B cell (primary cell): ENCODE measurements at regions not wholly inside any gene's neighbourhood (a gene's known extent, or its start where the extent isn't known, plus 50 kb on each side); places are given as distances from the start of the nearest gene placed in this dataset.

Experiments used
- ATAC-seq: fragments of 200-7000 bp; cut with Tn5 transposase; one replicate; pipeline ENCODE4 v1.10.0; 2021; ENCODE audit warnings: low read depth, mild to moderate bottlenecking, moderate number of reproducible peaks, moderate library complexity
- CTCF ChIA-PET: fragments of 350-600 bp; sonication (Branson Sonifier 250); formaldehyde crosslinking; loops from one replicate; lab custom pipeline; 2021; ENCODE audit warnings: antibody characterized with exemption, inconsistent platforms; lab: Charles Lee
- POLR2A ChIA-PET: fragments of 350-600 bp; sonication (Branson Sonifier 250); formaldehyde crosslinking; loops from one replicate; lab custom pipeline; 2021; ENCODE audit warnings: antibody characterized with exemption; lab: Charles Lee
- DNase-seq: peaks from one replicate; pipeline ENCODE4 v3.0.0; 2013
- H2AFZ ChIP-seq: 2 replicates; pipeline ENCODE4 v1.6.1; 2012; ENCODE audit warnings: mild to moderate bottlenecking, low read depth, low read length; ENCODE audit not compliant: insufficient read depth, poor library complexity, severe bottlenecking
- H3K27ac ChIP-seq, 2 donors: 1 replicate in 1 of 2; 2 replicates in 1 of 2; pipeline ENCODE4 v1.5.1; 2012 to 2013; ENCODE audit warnings: low read length in 2 of 2, mild to moderate bottlenecking in 2 of 2, moderate library complexity in 1 of 2
- H3K27me3 ChIP-seq, 4 experiments: fragments of 200-600 bp in 1 of 4; sonication (generic) in 1 of 4; replicated peaks in 1 of 4; 1 replicate in 2 of 4; 2 replicates in 2 of 4; pipeline versions ENCODE4 v1.6.1 to v1.7.0; 2013 to 2016; ENCODE audit warnings: low read length in 3 of 4, mild to moderate bottlenecking in 2 of 4, mixed read lengths in 1 of 4, moderate library complexity in 1 of 4; ENCODE audit not compliant: insufficient read depth in 4 of 4, control insufficient read depth in 3 of 4; ENCODE audit errors: control extremely low read depth in 1 of 4
- H3K36me3 ChIP-seq, 2 experiments: replicated peaks in 1 of 2; 1 replicate in 1 of 2; 2 replicates in 1 of 2; pipeline versions ENCODE4 v1.6.1 to v1.7.1; 2013; ENCODE audit warnings: low read length in 1 of 2; ENCODE audit not compliant: insufficient read depth in 2 of 2, control insufficient read depth in 1 of 2; ENCODE audit errors: control extremely low read depth in 1 of 2, extremely low read depth in 1 of 2
- H3K4me1 ChIP-seq, 2 donors: fragments of 200-600 bp in 1 of 2; sonication (generic) in 1 of 2; 1 replicate in 1 of 2; 2 replicates in 1 of 2; pipeline versions ENCODE4 v1.5.1 to v1.6.1; 2013 to 2017; ENCODE audit warnings: low read length in 2 of 2; ENCODE audit not compliant: control insufficient read depth in 2 of 2, insufficient read depth in 2 of 2
- H3K4me2 ChIP-seq: replicated peaks from 2 replicates; pipeline ENCODE3; 2012; ENCODE audit warnings: mild to moderate bottlenecking, low read depth, low read length; ENCODE audit not compliant: poor library complexity, severe bottlenecking
- H3K4me3 ChIP-seq, 5 experiments: fragments of 200-600 bp in 1 of 5; sonication (generic) in 1 of 5; 1 replicate in 3 of 5; 2 replicates in 2 of 5; pipeline versions ENCODE4 v1.5.1 to v1.7.0; 2011 to 2016; ENCODE audit warnings: low read length in 4 of 5, mild to moderate bottlenecking in 4 of 5, low read depth in 2 of 5, control low read depth in 1 of 5, moderate library complexity in 1 of 5; ENCODE audit not compliant: insufficient read depth in 1 of 5; ENCODE audit errors: control extremely low read depth in 1 of 5, extremely low read depth in 1 of 5
- H3K79me2 ChIP-seq: fragments of 200-600 bp; sonication (generic); one replicate; pipeline ENCODE4 v1.6.0; 2016; ENCODE audit warnings: low read length; ENCODE audit not compliant: control insufficient read depth, insufficient read depth
- H3K9ac ChIP-seq: fragments of 200-600 bp; sonication (generic); 2 replicates; pipeline ENCODE4 v1.6.1; 2017; ENCODE audit warnings: mild to moderate bottlenecking, low read length, moderate library complexity
- H3K9me3 ChIP-seq, 3 donors: one replicate each; pipeline versions ENCODE4 v1.6.1 to v1.7.1; 2013; ENCODE audit warnings: low read length in 2 of 3; ENCODE audit not compliant: control insufficient read depth in 2 of 3, insufficient read depth in 1 of 3; ENCODE audit errors: control extremely low read depth in 1 of 3
- H4K20me1 ChIP-seq: 2 replicates; pipeline ENCODE4 v1.6.0; 2012; ENCODE audit warnings: mild to moderate bottlenecking, low read length; ENCODE audit not compliant: insufficient read depth, control insufficient read depth, poor library complexity, severe bottlenecking
- H3K27ac Mint-ChIP-seq: one replicate; pipeline ENCODE4 v1.8.0; 2021; ENCODE audit warnings: mixed read lengths
- H3K27me3 Mint-ChIP-seq: one replicate; pipeline ENCODE4 v1.8.0; 2021; ENCODE audit warnings: mixed read lengths
- H3K4me1 Mint-ChIP-seq: one replicate; pipeline ENCODE4 v1.8.0; 2021; ENCODE audit warnings: mixed read lengths
- H3K4me3 Mint-ChIP-seq: one replicate; pipeline ENCODE4 v1.8.0; 2021; ENCODE audit warnings: mixed read lengths
- H3K9me3 Mint-ChIP-seq: one replicate; pipeline ENCODE4 v1.8.0; 2022; ENCODE audit warnings: mixed read lengths; ENCODE audit not compliant: insufficient read depth
- CTCF ChIP-seq: fragments of 200-600 bp; IDR thresholded peaks from one replicate; pipeline ENCODE4 v1.8.0; 2022; ENCODE audit warnings: antibody characterized with exemption, mild to moderate bottlenecking
- EZH2 ChIP-seq: IDR thresholded peaks from 2 replicates; pipeline ENCODE4 v1.6.1; 2012; ENCODE audit warnings: borderline replicate concordance, low read depth, mild to moderate bottlenecking, moderate library complexity, low read length; ENCODE audit not compliant: insufficient read depth, poor library complexity, severe bottlenecking
- WGBS: methylation state at CpG from one replicate; pipeline ENCODE4 v1.1.5; 2013; ENCODE audit warnings: missing lambda C conversion rate; ENCODE audit not compliant: insufficient coverage; 5-methylcytosine and 5-hydroxymethylcytosine counted together
- intact Hi-C: fragments of 100-400 bp; cut with micrococcal nuclease; formaldehyde crosslinking; loops from one replicate; pipeline ENCODE4 v1.10.0; 2022

- Histone ChIP-seq H3K9ac (no peak overlapping the region), H3K27me3 (no peaks in the 10 kb centered on the region), H3K4me2 (no peak overlapping the region), H3K27ac (no peak overlapping the region), H3K79me2 (no peaks in the 10 kb centered on the region), H3K4me1 (no peaks in the 10 kb centered on the region), H3K36me3 (no peaks in the 10 kb centered on the region), H3K9me3 (no peaks in the 10 kb centered on the region), H3K4me3 (no peak overlapping the region), H4K20me1 (no peaks in the 10 kb centered on the region), H2AFZ (no peak overlapping the region)
- WGBS, result 83% methylated on average over 2 of the region's 3 CpGs
- intact Hi-C loops, result no loop called here
- ChIA-PET CTCF (no interaction called here), POLR2A (no interaction called here)
- DNase-seq (no peak), ATAC-seq (no peak)
- TF ChIP-seq EZH2, result no peak
- no peak for TF ChIP-seq CTCF
- H3K27ac Mint-ChIP-seq, result no peak overlapping the region
- no peaks in the 10 kb centered on the region for H3K4me1 Mint-ChIP-seq
- H3K4me3 Mint-ChIP-seq, result no peak overlapping the region
- H3K27me3 Mint-ChIP-seq, result no peaks in the 10 kb centered on the region
- no peaks in the 10 kb centered on the region for H3K9me3 Mint-ChIP-seq
Observed at GRCh38 chr4:57435300-57435699, 325.1 kb upstream of the IGFBP7 start.

GRCh38 chr4:57430726-57431125, 320.5 kb upstream of the IGFBP7 start:
- WGBS, result 67% methylated on average over 1 of the region's 2 CpGs
- H3K27me3 Mint-ChIP-seq, result no peaks in the 10 kb centered on the region
- POLR2A ChIA-PET, result no interaction called here
- H3K4me1 Mint-ChIP-seq, result no peaks in the 10 kb centered on the region
- Histone ChIP-seq H3K9ac (no peak overlapping the region), H3K4me2 (no peak overlapping the region), H2AFZ (no peak overlapping the region), H3K36me3 (no peaks in the 10 kb centered on the region), H4K20me1 (no peaks in the 10 kb centered on the region), H3K79me2 (no peaks in the 10 kb centered on the region), H3K9me3 (no peaks in the 10 kb centered on the region), H3K27me3 (no peaks in the 10 kb centered on the region), H3K4me1 (no peaks in the 10 kb centered on the region), H3K27ac (no peak overlapping the region), H3K4me3 (no peak overlapping the region)
- no peak overlapping the region for H3K4me3 Mint-ChIP-seq
- TF ChIP-seq CTCF (no peak), EZH2 (no peak)
- ATAC-seq (no peak), DNase-seq (no peak)
- no peaks in the 10 kb centered on the region for H3K9me3 Mint-ChIP-seq
- CTCF ChIA-PET, result no interaction called here
- H3K27ac Mint-ChIP-seq, result no peak overlapping the region
- intact Hi-C loops, result no loop called here
